ENCODE measurements at regions not wholly inside any gene's neighbourhood (a gene's known extent, or its start where the extent isn't known, plus 50 kb on each side); places are given as distances from the start of the nearest gene placed in this dataset.

GRCh38 chr2:107418708-107419107, 408.0 kb upstream of the RGPD4 start:
- no peak for TF ChIP-seq CTCF (IDR thresholded peaks at IDR 0.05)
- no peak for TF ChIP-seq EZH2 (IDR thresholded peaks at IDR 0.05; ENCODE audit: borderline replicate concordance, insufficient read depth, low read depth, low read length, poor library complexity, severe bottlenecking)
- H3K4me3 Mint-ChIP-seq, result no peak overlapping the region
- ATAC-seq (ENCODE audit: low read depth) (no peak), DNase-seq (no peak)
- H3K4me3 ChIP-seq (ENCODE audit: control extremely low read depth in 1 of 5, extremely low read depth in 1 of 5, insufficient read depth in 1 of 5, low read depth in 2 of 5, low read length in 4 of 5), result no peak overlapping the region
- no peaks in the 10 kb centered on the region for H4K20me1 ChIP-seq (ENCODE audit: control insufficient read depth, insufficient read depth, low read length, poor library complexity, severe bottlenecking)
- H3K4me1 Mint-ChIP-seq, result no peaks in the 10 kb centered on the region
- H3K79me2 ChIP-seq (ENCODE audit: control insufficient read depth, insufficient read depth, low read length), result no peaks in the 10 kb centered on the region
- POLR2A ChIA-PET, result no interaction called here
- no peaks in the 10 kb centered on the region for H3K4me1 ChIP-seq (ENCODE audit: control insufficient read depth in 2 of 2, insufficient read depth in 2 of 2, low read length in 2 of 2)
- intact Hi-C loops (cut with micrococcal nuclease), result no loop called here
- H3K36me3 ChIP-seq (replicated peaks in 1 of 2; ENCODE audit: control extremely low read depth in 1 of 2, control insufficient read depth in 1 of 2, extremely low read depth in 1 of 2, insufficient read depth in 2 of 2, low read length in 1 of 2), result no peaks in the 10 kb centered on the region
- no peaks in the 10 kb centered on the region for H3K9me3 Mint-ChIP-seq (ENCODE audit: insufficient read depth)
- 82% methylated on average over 2 of the region's 3 CpGs for WGBS (ENCODE audit: insufficient coverage)
- H2AFZ ChIP-seq (ENCODE audit: insufficient read depth, low read depth, low read length, poor library complexity, severe bottlenecking), result no peak overlapping the region
- H3K9ac ChIP-seq (ENCODE audit: low read length), result no peak overlapping the region
- H3K4me2 ChIP-seq (replicated peaks; ENCODE audit: low read depth, low read length, poor library complexity, severe bottlenecking), result no peak overlapping the region
- H3K27ac ChIP-seq (ENCODE audit: low read length in 2 of 2), result no peak overlapping the region
- no peaks in the 10 kb centered on the region for H3K9me3 ChIP-seq (ENCODE audit: control extremely low read depth in 1 of 3, control insufficient read depth in 2 of 3, insufficient read depth in 1 of 3, low read length in 2 of 3)
- CTCF ChIA-PET, result no interaction called here
- no peaks in the 10 kb centered on the region for H3K27me3 Mint-ChIP-seq
- no peak overlapping the region for H3K27ac Mint-ChIP-seq
- no peaks in the 10 kb centered on the region for H3K27me3 ChIP-seq (replicated peaks in 1 of 4; ENCODE audit: control extremely low read depth in 1 of 4, control insufficient read depth in 3 of 4, insufficient read depth in 4 of 4, low read length in 3 of 4)

- no peak overlapping the region for H2AFZ ChIP-seq (ENCODE audit: insufficient read depth, low read depth, low read length, poor library complexity, severe bottlenecking)
- no peaks in the 10 kb centered on the region for H3K4me1 Mint-ChIP-seq
- no peaks in the 10 kb centered on the region for H3K9me3 ChIP-seq (ENCODE audit: control extremely low read depth in 1 of 3, control insufficient read depth in 2 of 3, insufficient read depth in 1 of 3, low read length in 2 of 3)
- intact Hi-C loops (cut with micrococcal nuclease), result no loop called here
- H4K20me1 ChIP-seq (ENCODE audit: control insufficient read depth, insufficient read depth, low read length, poor library complexity, severe bottlenecking), result no peaks in the 10 kb centered on the region
- no peak overlapping the region for H3K4me3 Mint-ChIP-seq
- no peak overlapping the region for H3K27ac ChIP-seq (ENCODE audit: low read length in 2 of 2)
- no peak for DNase-seq
- H3K4me1 ChIP-seq (ENCODE audit: control insufficient read depth in 2 of 2, insufficient read depth in 2 of 2, low read length in 2 of 2), result no peaks in the 10 kb centered on the region
- WGBS (ENCODE audit: insufficient coverage), result no CpG with 5 or more reads among the region's 1 CpG
- no peaks in the 10 kb centered on the region for H3K9me3 Mint-ChIP-seq (ENCODE audit: insufficient read depth)
- ChIA-PET POLR2A (no interaction called here), CTCF (no interaction called here)
- H3K79me2 ChIP-seq (ENCODE audit: control insufficient read depth, insufficient read depth, low read length), result no peaks in the 10 kb centered on the region
- H3K9ac ChIP-seq (ENCODE audit: low read length), result no peak overlapping the region
- no peaks in the 10 kb centered on the region for H3K27me3 Mint-ChIP-seq
- no peaks in the 10 kb centered on the region for H3K27me3 ChIP-seq (replicated peaks in 1 of 4; ENCODE audit: control extremely low read depth in 1 of 4, control insufficient read depth in 3 of 4, insufficient read depth in 4 of 4, low read length in 3 of 4)
- ATAC-seq (ENCODE audit: low read depth), result no peak
- H3K4me2 ChIP-seq (replicated peaks; ENCODE audit: low read depth, low read length, poor library complexity, severe bottlenecking), result no peak overlapping the region
- H3K36me3 ChIP-seq (replicated peaks in 1 of 2; ENCODE audit: control extremely low read depth in 1 of 2, control insufficient read depth in 1 of 2, extremely low read depth in 1 of 2, insufficient read depth in 2 of 2, low read length in 1 of 2), result no peaks in the 10 kb centered on the region
- no peak for TF ChIP-seq CTCF (IDR thresholded peaks at IDR 0.05)
- TF ChIP-seq EZH2 (IDR thresholded peaks at IDR 0.05; ENCODE audit: borderline replicate concordance, insufficient read depth, low read depth, low read length, poor library complexity, severe bottlenecking), result no peak
- no peak overlapping the region for H3K4me3 ChIP-seq (ENCODE audit: control extremely low read depth in 1 of 5, extremely low read depth in 1 of 5, insufficient read depth in 1 of 5, low read depth in 2 of 5, low read length in 4 of 5)
- no peak overlapping the region for H3K27ac Mint-ChIP-seq
These were observed 407.5 kb upstream of the RGPD4 start for GRCh38 chr2:107419191-107419590.

All from B cell (primary cell).